ENCODE measurements at regions not wholly inside any gene's neighbourhood (a gene's known extent, or its start where the extent isn't known, plus 50 kb on each side); places are given as distances from the start of the nearest gene placed in this dataset.

DNA sequence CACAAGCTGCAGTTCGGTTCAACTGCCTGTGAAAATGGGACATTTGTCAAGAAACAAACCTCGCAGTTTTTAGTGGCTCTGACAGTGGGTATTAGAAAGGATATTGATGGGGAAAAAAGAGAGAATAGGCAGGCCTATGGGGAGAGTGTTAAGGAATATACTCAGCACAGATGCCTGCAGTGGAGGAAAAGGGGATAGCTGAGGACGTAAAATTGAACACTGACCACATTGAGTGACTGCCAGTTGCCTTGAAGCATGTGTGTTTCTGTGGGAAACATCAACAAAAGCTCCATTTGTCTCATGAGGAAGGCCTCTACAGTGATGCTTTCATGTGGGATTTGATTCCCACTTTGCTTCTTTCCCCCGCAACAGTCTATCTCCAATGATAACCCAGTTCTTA is 1042.1 kb downstream of the TUSC7 start:
- no peak for DNase-seq (ENCODE audit: low read depth)
- H3K4me3 ChIP-seq (ENCODE audit: low read depth, low read length), result no peak overlapping the region
- TF ChIP-seq, protein P1, sequence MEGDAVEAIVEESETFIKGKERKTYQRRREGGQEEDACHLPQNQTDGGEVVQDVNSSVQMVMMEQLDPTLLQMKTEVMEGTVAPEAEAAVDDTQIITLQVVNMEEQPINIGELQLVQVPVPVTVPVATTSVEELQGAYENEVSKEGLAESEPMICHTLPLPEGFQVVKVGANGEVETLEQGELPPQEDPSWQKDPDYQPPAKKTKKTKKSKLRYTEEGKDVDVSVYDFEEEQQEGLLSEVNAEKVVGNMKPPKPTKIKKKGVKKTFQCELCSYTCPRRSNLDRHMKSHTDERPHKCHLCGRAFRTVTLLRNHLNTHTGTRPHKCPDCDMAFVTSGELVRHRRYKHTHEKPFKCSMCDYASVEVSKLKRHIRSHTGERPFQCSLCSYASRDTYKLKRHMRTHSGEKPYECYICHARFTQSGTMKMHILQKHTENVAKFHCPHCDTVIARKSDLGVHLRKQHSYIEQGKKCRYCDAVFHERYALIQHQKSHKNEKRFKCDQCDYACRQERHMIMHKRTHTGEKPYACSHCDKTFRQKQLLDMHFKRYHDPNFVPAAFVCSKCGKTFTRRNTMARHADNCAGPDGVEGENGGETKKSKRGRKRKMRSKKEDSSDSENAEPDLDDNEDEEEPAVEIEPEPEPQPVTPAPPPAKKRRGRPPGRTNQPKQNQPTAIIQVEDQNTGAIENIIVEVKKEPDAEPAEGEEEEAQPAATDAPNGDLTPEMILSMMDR (IDR thresholded peaks at IDR 0.05; ENCODE audit: insufficient read depth, low read depth, low read length), result no peak

DNA sequence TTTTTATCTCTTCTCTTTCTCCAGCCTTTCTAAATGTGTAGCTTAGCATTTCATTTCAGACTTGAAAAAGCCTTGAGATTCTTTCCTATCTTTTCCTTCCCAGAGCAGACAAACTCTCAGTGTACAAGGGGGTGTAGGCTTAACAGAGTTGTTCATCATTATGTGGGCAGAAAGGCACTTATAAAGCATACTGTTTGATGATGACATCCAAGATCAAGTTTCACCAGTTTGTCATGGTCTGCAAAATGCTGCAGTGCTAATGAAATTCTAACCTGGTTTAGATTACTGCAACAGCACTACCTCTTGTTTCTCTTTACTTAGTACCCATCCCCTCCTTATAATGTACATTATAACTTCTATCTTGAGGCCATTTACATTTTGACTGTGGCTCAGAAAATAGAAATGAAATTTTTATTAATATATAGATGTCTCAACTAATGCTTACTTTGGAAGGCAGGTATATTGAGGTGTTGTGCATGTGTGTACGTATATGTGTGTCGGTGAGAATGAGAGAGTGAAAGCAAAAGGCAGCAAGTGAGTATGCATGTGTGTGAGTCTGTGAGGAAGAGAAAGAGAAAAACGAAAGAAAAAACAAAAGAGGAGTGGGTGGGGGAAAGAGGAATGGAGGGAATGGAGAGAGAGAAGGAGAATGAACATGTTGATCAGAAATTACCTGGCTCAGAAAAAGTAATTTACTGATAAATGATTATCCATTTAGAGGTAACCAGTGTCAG is 1043.6 kb downstream of the TUSC7 start:
- H3K4me3 ChIP-seq (ENCODE audit: low read depth, low read length), result no peak overlapping the region
- TF ChIP-seq, protein P1 (IDR thresholded peaks at IDR 0.05; ENCODE audit: insufficient read depth, low read depth, low read length), result no peak
- no peak for DNase-seq (ENCODE audit: low read depth)

DNA sequence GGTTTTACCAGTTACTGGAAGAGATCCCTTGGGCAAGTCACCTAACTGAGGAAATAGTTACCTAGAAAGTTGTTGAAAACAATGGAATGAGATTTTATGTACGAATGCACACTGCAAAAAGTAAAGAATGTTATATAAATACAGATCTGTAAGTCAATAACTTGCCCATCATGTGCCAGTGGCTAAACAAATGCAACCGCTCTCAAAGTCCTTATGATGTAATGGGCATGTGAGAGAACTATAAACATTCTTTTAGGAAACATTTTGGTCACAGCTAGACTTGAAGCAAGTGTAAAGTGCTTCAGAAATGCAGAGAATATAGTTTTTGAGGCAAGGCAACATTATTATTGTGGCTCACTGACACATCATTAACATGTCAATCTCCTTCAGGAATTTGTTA is 1044.5 kb downstream of the TUSC7 start:
- TF ChIP-seq, protein P1 (IDR thresholded peaks at IDR 0.05; ENCODE audit: insufficient read depth, low read depth, low read length), result no peak

DNA sequence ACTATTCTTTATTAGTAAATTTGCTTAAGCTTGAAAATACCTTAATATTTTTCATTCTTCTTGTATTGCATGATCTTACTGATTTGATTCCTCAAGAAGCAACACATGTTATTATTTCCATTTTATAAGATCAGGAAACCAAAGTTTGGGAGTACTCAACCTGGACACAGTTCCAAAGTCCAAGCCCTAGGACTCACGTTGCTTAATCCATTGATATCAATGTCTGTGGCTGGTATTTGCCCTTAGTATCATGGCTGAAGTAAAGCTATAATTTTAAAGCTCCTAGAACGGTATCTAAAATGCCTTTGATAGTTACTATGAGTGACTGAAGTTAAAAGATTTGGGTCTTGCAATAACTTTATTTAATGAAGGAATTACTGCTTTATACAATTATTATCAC is 1045.3 kb downstream of the TUSC7 start:
- H3K4me3 ChIP-seq (ENCODE audit: low read depth, low read length), result no peak overlapping the region
- TF ChIP-seq, protein P1 (IDR thresholded peaks at IDR 0.05; ENCODE audit: insufficient read depth, low read depth, low read length), result no peak
- no peak for DNase-seq (ENCODE audit: low read depth)

More for the DNA sequence above, 1044.5 kb downstream of the TUSC7 start:
- DNase-seq (ENCODE audit: low read depth), result no peak
- no peak overlapping the region for H3K4me3 ChIP-seq (ENCODE audit: low read depth, low read length)

DNA sequence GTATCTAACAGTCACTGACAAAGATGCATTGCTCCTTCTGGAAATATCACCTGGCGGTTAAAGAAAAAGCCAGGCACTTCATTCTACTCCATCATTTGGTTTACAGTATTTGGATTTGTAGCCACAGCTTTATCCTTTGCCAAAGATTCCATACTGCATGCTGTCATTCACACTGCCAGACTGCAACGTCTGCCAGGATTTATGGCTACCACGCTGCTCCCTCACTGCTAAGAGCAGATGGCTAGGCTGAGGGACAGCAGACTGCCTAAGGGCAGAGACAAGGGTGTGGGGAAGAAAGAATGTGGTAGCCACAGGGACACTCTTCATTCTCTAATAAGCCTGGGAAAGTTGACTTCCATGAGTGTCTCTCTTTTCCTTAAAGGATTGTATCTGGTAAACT is 1047.0 kb downstream of the TUSC7 start:
- TF ChIP-seq, protein P1 (IDR thresholded peaks at IDR 0.05; ENCODE audit: insufficient read depth, low read depth, low read length), result no peak
- DNase-seq (ENCODE audit: low read depth), result no peak
- H3K4me3 ChIP-seq (ENCODE audit: low read depth, low read length), result no peak overlapping the region

DNA sequence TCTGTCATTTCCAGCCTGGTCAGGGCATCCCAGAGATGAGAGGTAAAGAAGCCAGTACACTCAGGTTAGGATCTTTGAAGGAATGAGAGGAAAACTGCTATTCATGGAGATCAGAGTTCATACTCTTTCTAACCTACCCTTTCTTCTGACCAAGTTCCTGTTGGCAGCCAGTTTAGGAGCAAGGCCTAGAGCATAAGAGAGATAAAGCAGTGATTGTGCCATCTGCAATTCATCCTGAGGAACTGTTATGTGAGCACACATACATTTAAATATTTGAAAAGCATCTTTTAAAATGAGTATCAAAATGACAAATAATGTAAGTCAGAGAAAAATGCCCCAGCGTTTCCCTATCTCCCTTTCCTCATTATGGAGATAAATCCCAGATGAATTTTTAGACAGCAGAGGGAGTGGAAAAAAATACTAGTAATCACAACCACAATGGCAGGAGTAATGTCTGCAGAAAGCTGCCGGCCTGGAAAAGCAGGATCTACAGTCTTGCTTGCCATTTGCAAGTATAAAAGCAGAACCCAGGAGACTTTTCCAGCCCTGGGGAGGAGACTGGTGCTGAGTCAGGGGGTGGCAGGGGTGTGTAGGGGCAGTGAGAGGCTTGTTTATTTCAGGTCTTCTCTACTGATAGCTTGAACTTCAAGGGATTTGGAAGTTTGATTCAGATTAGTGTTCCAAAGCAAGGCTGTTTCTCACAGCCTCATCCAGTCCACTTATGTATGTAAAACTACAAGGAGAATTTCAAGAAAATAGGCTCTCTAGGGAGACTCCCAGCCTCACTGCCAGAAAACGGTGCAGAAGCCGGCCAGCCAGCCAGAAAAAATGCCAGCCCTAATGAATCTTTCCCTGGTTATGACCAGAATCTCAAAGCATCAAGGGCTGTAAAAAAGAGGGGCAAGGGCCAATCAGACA is 1052.4 kb downstream of the TUSC7 start:
- no peak overlapping the region for H3K4me3 ChIP-seq (ENCODE audit: low read depth, low read length)
- TF ChIP-seq, protein P1 (IDR thresholded peaks at IDR 0.05; ENCODE audit: insufficient read depth, low read depth, low read length), result no peak
- no peak for DNase-seq (ENCODE audit: low read depth)
